ENCODE measurements at regions not wholly inside any gene's neighbourhood (a gene's known extent, or its start where the extent isn't known, plus 50 kb on each side); places are given as distances from the start of the nearest gene placed in this dataset.

- Histone ChIP-seq H3K56ac (ENCODE audit: insufficient read length, low read depth, low read length) (no peak overlapping the region), H2BK5ac (ENCODE audit: insufficient read length, low read length) (no peak overlapping the region), H3K9me3 (ENCODE audit: control insufficient read depth, low read depth, low read length) (no peaks in the 10 kb centered on the region), H3K14ac (ENCODE audit: insufficient read depth, low read length) (no peak overlapping the region), H3K9ac (ENCODE audit: extremely low read depth, insufficient read length, low read length) (no peak overlapping the region), H3K4me1 (ENCODE audit: insufficient read depth, low read length) (no peaks in the 10 kb centered on the region), H2BK12ac (ENCODE audit: insufficient read length, low read depth, low read length) (no peak overlapping the region), H3K23me2 (ENCODE audit: insufficient read length, low read depth, low read length, poor library complexity, severe bottlenecking) (no peaks in the 10 kb centered on the region), H2AK5ac (ENCODE audit: insufficient read length, low read length) (no peak overlapping the region), H3K4me2 (ENCODE audit: insufficient read depth, insufficient read length, low read length) (no peak overlapping the region), H3K4ac (ENCODE audit: low read depth, low read length) (no peak overlapping the region), H3K23ac (ENCODE audit: insufficient read length, low read depth, low read length) (no peak overlapping the region), H2BK20ac (ENCODE audit: low read depth, low read length, poor library complexity, severe bottlenecking) (no peak overlapping the region), H2BK120ac (ENCODE audit: low read depth, low read length, poor library complexity, severe bottlenecking) (no peak overlapping the region), H3K79me1 (ENCODE audit: insufficient read depth, low read depth, low read length, poor library complexity, severe bottlenecking) (no peaks in the 10 kb centered on the region), H4K20me1 (ENCODE audit: control insufficient read depth, insufficient read depth, insufficient read length) (no peaks in the 10 kb centered on the region), H3K18ac (ENCODE audit: insufficient read length, low read depth, low read length) (no peak overlapping the region), H4K91ac (ENCODE audit: insufficient read length, low read depth, low read length) (no peak overlapping the region), H4K5ac (ENCODE audit: insufficient read length, low read depth, low read length) (no peak overlapping the region), H3T11ph (ENCODE audit: low read length) (no peak overlapping the region), H2BK15ac (ENCODE audit: low read depth, low read length) (no peak overlapping the region), H3K27me3 (ENCODE audit: insufficient read depth, low read length) (no peaks in the 10 kb centered on the region), H3K79me2 (ENCODE audit: insufficient read depth, low read length) (no peaks in the 10 kb centered on the region), H3K27ac (ENCODE audit: insufficient read length, low read depth, low read length) (no peak overlapping the region), H2AFZ (ENCODE audit: low read length) (no peak overlapping the region), H4K8ac (replicated peaks; ENCODE audit: insufficient read length, low read depth, low read length) (no peak overlapping the region)
- no peak for TF ChIP-seq CTCF (conservative IDR thresholded peaks at IDR 0.05)
- H3K4me1 Mint-ChIP-seq, result peaks cover 4 to 7% of the 10 kb centered on the region in 2 experiments
- no peak for DNase-seq
- H3K4me3 Mint-ChIP-seq, result no peak overlapping the region
- no peaks in the 10 kb centered on the region for H3K27me3 Mint-ChIP-seq (ENCODE audit: low read depth)
- H3K27ac Mint-ChIP-seq, result no peak overlapping the region
- H3K9me3 Mint-ChIP-seq, result peaks cover 0 to under 1% of the 10 kb centered on the region in 2 experiments; a peak in 1 of 5 replicates
- peaks cover 4 to 11% (median 11%) of the 10 kb centered on the region in 3 experiments for H3K36me3 Mint-ChIP-seq (ENCODE audit: insufficient read depth in 1 of 3, low read depth in 3 of 3)
- WGBS (ENCODE audit: extremely low coverage, insufficient read length, low lambda C conversion rate), result no CpG with 5 or more reads among the region's 10 CpGs
These were observed 62.3 kb downstream of the MEX3B start for GRCh38 chr15:81983497-81983896.

All from H9 (cell line).